Gastrocnemius medialis (tissue), 4 donors: ENCODE measurements at regions not wholly inside any gene's neighbourhood (a gene's known extent, or its start where the extent isn't known, plus 50 kb on each side); places are given as distances from the start of the nearest gene placed in this dataset.

Experiments used
- ATAC-seq, 2 donors: fragments of 150-250 bp; one replicate each; pipeline ENCODE4 v1.9.1; 2016
- DNase-seq, 2 donors: peaks; one replicate each; pipeline ENCODE4 v3.0.0-alpha.2; 2019
- H3K27ac ChIP-seq, 4 donors: fragments of 200-600 bp; sonication (generic); 1 replicate in 1 of 4; 2 replicates in 3 of 4; pipeline ENCODE4 v1.5.1; 2016 to 2018; ENCODE audit warnings: mild to moderate bottlenecking in 2 of 4, moderate library complexity in 1 of 4
- H3K27me3 ChIP-seq, 3 donors: fragments of 200-600 bp; sonication (generic) in 2 of 3; 1 replicate in 1 of 3; 2 replicates in 2 of 3; pipeline versions ENCODE4 v1.5.1 to v1.6.0; 2016 to 2019; ENCODE audit warnings: mild to moderate bottlenecking in 1 of 3, moderate library complexity in 1 of 3
- H3K36me3 ChIP-seq, 2 donors: fragments of 200-600 bp; sonication (generic) in 1 of 2; one replicate each; pipeline ENCODE4 v1.5.1; 2017 to 2018
- H3K4me1 ChIP-seq, 2 donors: fragments of 200-600 bp; sonication (generic) in 1 of 2; one replicate each; pipeline ENCODE4 v1.5.1; 2016 to 2017; ENCODE audit warnings: mild to moderate bottlenecking in 2 of 2
- H3K4me3 ChIP-seq, 4 donors: fragments of 200-600 bp; sonication (generic) in 3 of 4; 1 replicate in 1 of 4; 2 replicates in 3 of 4; pipeline ENCODE4 v1.5.1; 2016 to 2019; ENCODE audit warnings: mild to moderate bottlenecking in 2 of 4
- H3K9me3 ChIP-seq, 3 donors: fragments of 200-600 bp; sonication (generic) in 2 of 3; 1 replicate in 1 of 3; 2 replicates in 2 of 3; pipeline ENCODE4 v1.5.1; 2016 to 2019
- CTCF ChIP-seq, 5 experiments: fragments of 450-650 bp in 3 of 5; fragments of 200-600 bp in 2 of 5; sonication (generic) in 2 of 5; IDR thresholded peaks in 4 of 5; conservative IDR thresholded peaks in 1 of 5; 1 replicate in 4 of 5; 2 replicates in 1 of 5; pipeline ENCODE4 v1.5.1; 2016 to 2019; ENCODE audit warnings: antibody characterized with exemption in 5 of 5, mild to moderate bottlenecking in 3 of 5, moderate library complexity in 3 of 5
- POLR2A ChIP-seq, 2 donors: fragments of 450-650 bp; IDR thresholded peaks; one replicate each; pipeline ENCODE4 v1.6.1; 2017; ENCODE audit warnings: antibody characterized with exemption in 2 of 2, mild to moderate bottlenecking in 2 of 2, moderate library complexity in 2 of 2
- in situ Hi-C, 4 donors: fragments of 200-750 bp; cut with MboI; loops; one replicate each; pipeline versions ENCODE4 v1.15.0 to v1.8.0; 2017; ENCODE audit warnings: low sequenced_read_pairs in 4 of 4
- intact Hi-C: fragments of 100-400 bp; cut with DNase I; formaldehyde crosslinking; loops from one replicate; pipeline ENCODE4 v1.15.1; 2023; ENCODE audit warnings: low total_unique reads

- ATAC-seq (peak; percentile 39 to 47), DNase-seq (no peak)
- in situ Hi-C loops (no loop called here), intact Hi-C loops (no loop called here)
- Histone ChIP-seq H3K27ac (no peak overlapping the region), H3K9me3 (no peaks in the 10 kb centered on the region), H3K4me3 (no peak overlapping the region), H3K27me3 (no peaks in the 10 kb centered on the region), H3K36me3 (no peaks in the 10 kb centered on the region), H3K4me1 (no peaks in the 10 kb centered on the region)
- TF ChIP-seq CTCF (IDR thresholded peaks at IDR 0.05 in 4 of 5, conservative IDR thresholded peaks at IDR 0.05 in 1 of 5): no peak
- TF ChIP-seq POLR2A (IDR thresholded peaks at IDR 0.05): no peak
These were observed 308.5 kb upstream of the ADAMTS5 start for GRCh38 chr21:27275294-27275927.

- ATAC-seq (peak; percentile 65 to 76), DNase-seq (no peak)
- Histone ChIP-seq H3K27ac (peak overlapping the region in 2 of 4 donors; percentile 8 to 37), H3K36me3 (no peaks in the 10 kb centered on the region), H3K9me3 (no peaks in the 10 kb centered on the region), H3K4me3 (no peak overlapping the region), H3K27me3 (no peaks in the 10 kb centered on the region), H3K4me1 (no peaks in the 10 kb centered on the region)
- TF ChIP-seq POLR2A (IDR thresholded peaks at IDR 0.05) (no peak), CTCF (IDR thresholded peaks at IDR 0.05 in 4 of 5, conservative IDR thresholded peaks at IDR 0.05 in 1 of 5) (no peak)
- intact Hi-C loops: no loop called here
- in situ Hi-C loops: no loop called here
These were observed 302.8 kb upstream of the ADAMTS5 start for GRCh38 chr21:27269644-27270043.

GRCh38 chr21:27268290-27268689, 301.4 kb upstream of the ADAMTS5 start:
- no peaks in the 10 kb centered on the region for H3K27me3 ChIP-seq
- no peaks in the 10 kb centered on the region for H3K4me1 ChIP-seq
- H3K27ac ChIP-seq: no peak overlapping the region
- ATAC-seq (no peak), DNase-seq (no peak)
- no peaks in the 10 kb centered on the region for H3K36me3 ChIP-seq
- intact Hi-C loops (no loop called here), in situ Hi-C loops (no loop called here)
- H3K4me3 ChIP-seq: no peak overlapping the region
- TF ChIP-seq CTCF (IDR thresholded peaks at IDR 0.05 in 4 of 5, conservative IDR thresholded peaks at IDR 0.05 in 1 of 5) (no peak), POLR2A (IDR thresholded peaks at IDR 0.05) (no peak)
- no peaks in the 10 kb centered on the region for H3K9me3 ChIP-seq

GRCh38 chr21:27265949-27266348, 299.1 kb upstream of the ADAMTS5 start:
- no peaks in the 10 kb centered on the region for H3K36me3 ChIP-seq
- DNase-seq (no peak), ATAC-seq (peak in 1 of 2 donors; percentile 39)
- H3K4me3 ChIP-seq: no peak overlapping the region
- in situ Hi-C loops: no loop called here
- H3K27ac ChIP-seq: no peak overlapping the region
- no peak for TF ChIP-seq POLR2A (IDR thresholded peaks at IDR 0.05)
- no peak for TF ChIP-seq CTCF (IDR thresholded peaks at IDR 0.05 in 4 of 5, conservative IDR thresholded peaks at IDR 0.05 in 1 of 5)
- H3K4me1 ChIP-seq: no peaks in the 10 kb centered on the region
- intact Hi-C loops: no loop called here
- H3K9me3 ChIP-seq: no peaks in the 10 kb centered on the region
- H3K27me3 ChIP-seq: no peaks in the 10 kb centered on the region

- ATAC-seq (no peak), DNase-seq (no peak)
- Histone ChIP-seq H3K27ac (no peak overlapping the region), H3K9me3 (no peaks in the 10 kb centered on the region), H3K27me3 (no peaks in the 10 kb centered on the region), H3K4me3 (no peak overlapping the region), H3K4me1 (no peaks in the 10 kb centered on the region), H3K36me3 (no peaks in the 10 kb centered on the region)
- TF ChIP-seq CTCF (IDR thresholded peaks at IDR 0.05 in 4 of 5, conservative IDR thresholded peaks at IDR 0.05 in 1 of 5) (no peak), POLR2A (IDR thresholded peaks at IDR 0.05) (no peak)
- in situ Hi-C loops (no loop called here), intact Hi-C loops (no loop called here)
These were observed 298.6 kb upstream of the ADAMTS5 start for GRCh38 chr21:27265492-27265891.
